ENCODE measurements at regions not wholly inside any gene's neighbourhood (a gene's known extent, or its start where the extent isn't known, plus 50 kb on each side); places are given as distances from the start of the nearest gene placed in this dataset.

DNA sequence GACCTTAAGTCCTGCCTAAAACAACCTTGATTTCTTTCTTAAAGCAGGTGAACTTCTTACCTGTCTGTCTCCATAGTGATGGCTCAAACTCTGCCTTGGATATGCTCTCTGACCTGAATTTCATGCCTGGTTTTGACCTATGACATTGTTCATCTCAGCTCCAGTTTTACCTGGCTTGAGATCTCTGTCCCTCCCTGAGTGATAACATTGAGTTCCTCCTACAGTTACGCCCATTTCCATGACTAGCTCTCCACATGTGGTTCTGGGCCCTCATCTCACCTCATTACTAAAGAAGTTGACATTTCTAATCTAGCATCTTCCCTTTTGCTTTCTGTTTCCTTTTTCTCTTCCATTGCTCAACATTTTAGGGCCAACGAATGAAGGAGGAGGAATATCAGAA lies 233.1 kb downstream of the HHIPL2 start:
- peaks cover 1% of the 10 kb centered on the region for H3K27me3 ChIP-seq (ENCODE audit: insufficient read depth, low read length)
- H3K27ac ChIP-seq (ENCODE audit: low read depth, low read length): no peak overlapping the region

DNA sequence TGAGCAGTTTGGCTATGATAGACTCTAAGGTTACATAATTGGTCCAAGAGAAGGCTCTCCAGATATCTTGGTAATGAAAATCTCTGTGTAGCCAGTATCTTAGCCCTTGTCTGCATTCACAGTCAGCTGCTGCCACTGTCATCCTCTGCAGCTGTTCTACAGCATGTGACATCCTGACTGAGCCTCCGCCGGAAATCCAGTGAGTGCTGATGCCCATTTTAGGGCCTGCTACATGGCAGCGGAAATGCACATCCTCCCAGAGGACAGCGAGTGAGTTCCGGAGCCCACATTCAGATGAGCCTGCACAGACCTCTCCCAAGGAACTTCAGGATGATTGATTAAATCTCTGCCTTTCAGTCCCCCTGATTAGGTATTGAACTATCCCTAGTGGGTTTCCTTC lies 237.1 kb downstream of the HHIPL2 start:
- H3K36me3 ChIP-seq (ENCODE audit: insufficient read depth, low read length): no peaks in the 10 kb centered on the region
- no peak overlapping the region for H2AFZ ChIP-seq (ENCODE audit: low read length)
- no peaks in the 10 kb centered on the region for H3K9me3 ChIP-seq (ENCODE audit: low read depth, low read length)
- H3K79me2 ChIP-seq (ENCODE audit: insufficient read depth, low read length): no peaks in the 10 kb centered on the region
- DNase-seq (ENCODE audit: insufficient read length, low spot score, missing footprints): no peak
- no peak overlapping the region for H3K27ac ChIP-seq (ENCODE audit: low read depth, low read length)
- H3K4me1 ChIP-seq (ENCODE audit: insufficient read depth, low read length): no peaks in the 10 kb centered on the region
- no peak overlapping the region for H3K4me3 ChIP-seq (ENCODE audit: insufficient read depth, low read length)
- TF ChIP-seq, protein P1, sequence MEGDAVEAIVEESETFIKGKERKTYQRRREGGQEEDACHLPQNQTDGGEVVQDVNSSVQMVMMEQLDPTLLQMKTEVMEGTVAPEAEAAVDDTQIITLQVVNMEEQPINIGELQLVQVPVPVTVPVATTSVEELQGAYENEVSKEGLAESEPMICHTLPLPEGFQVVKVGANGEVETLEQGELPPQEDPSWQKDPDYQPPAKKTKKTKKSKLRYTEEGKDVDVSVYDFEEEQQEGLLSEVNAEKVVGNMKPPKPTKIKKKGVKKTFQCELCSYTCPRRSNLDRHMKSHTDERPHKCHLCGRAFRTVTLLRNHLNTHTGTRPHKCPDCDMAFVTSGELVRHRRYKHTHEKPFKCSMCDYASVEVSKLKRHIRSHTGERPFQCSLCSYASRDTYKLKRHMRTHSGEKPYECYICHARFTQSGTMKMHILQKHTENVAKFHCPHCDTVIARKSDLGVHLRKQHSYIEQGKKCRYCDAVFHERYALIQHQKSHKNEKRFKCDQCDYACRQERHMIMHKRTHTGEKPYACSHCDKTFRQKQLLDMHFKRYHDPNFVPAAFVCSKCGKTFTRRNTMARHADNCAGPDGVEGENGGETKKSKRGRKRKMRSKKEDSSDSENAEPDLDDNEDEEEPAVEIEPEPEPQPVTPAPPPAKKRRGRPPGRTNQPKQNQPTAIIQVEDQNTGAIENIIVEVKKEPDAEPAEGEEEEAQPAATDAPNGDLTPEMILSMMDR (IDR thresholded peaks at IDR 0.05; ENCODE audit: extremely low read depth, low read depth, low read length): no peak
- H3K4me2 ChIP-seq (ENCODE audit: insufficient read depth, low read length): no peak overlapping the region
- H4K20me1 ChIP-seq (ENCODE audit: insufficient read depth, low read length): no peaks in the 10 kb centered on the region
- no peaks in the 10 kb centered on the region for H3K27me3 ChIP-seq (ENCODE audit: insufficient read depth, low read length)

More for the DNA sequence above, 233.1 kb downstream of the HHIPL2 start:
- H3K9me3 ChIP-seq (ENCODE audit: low read depth, low read length): no peaks in the 10 kb centered on the region
- no peaks in the 10 kb centered on the region for H3K79me2 ChIP-seq (ENCODE audit: insufficient read depth, low read length)
- H4K20me1 ChIP-seq (ENCODE audit: insufficient read depth, low read length): no peaks in the 10 kb centered on the region
- H3K36me3 ChIP-seq (ENCODE audit: insufficient read depth, low read length): no peaks in the 10 kb centered on the region
- DNase-seq (ENCODE audit: insufficient read length, low spot score, missing footprints): no peak
- H3K4me1 ChIP-seq (ENCODE audit: insufficient read depth, low read length): no peaks in the 10 kb centered on the region
- no peak overlapping the region for H3K4me3 ChIP-seq (ENCODE audit: insufficient read depth, low read length)
- no peak overlapping the region for H2AFZ ChIP-seq (ENCODE audit: low read length)
- no peak overlapping the region for H3K4me2 ChIP-seq (ENCODE audit: insufficient read depth, low read length)
- TF ChIP-seq, protein P1 (IDR thresholded peaks at IDR 0.05; ENCODE audit: extremely low read depth, low read depth, low read length): no peak

DNA sequence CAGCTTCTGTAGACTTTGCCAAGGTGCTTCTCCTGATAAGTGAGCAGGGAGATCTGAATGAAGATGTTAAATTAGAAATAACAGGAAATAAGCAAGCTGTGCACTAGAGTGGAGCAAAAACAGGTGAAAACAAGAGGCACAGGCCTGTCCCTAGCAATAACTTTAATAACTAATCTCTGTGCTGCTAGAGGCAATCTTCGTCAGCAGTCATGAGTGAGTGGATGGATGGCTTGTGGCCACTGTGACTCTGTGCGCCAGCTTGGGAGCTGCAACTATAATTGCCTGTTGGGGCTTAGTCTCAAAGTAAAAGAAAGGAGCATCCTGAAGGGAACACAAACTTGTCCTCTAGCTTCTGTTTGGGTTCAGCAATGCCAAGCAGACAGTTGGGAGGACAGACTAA lies 240.3 kb downstream of the HHIPL2 start:
- Histone ChIP-seq H3K9me3 (ENCODE audit: low read depth, low read length) (no peaks in the 10 kb centered on the region), H4K20me1 (ENCODE audit: insufficient read depth, low read length) (no peaks in the 10 kb centered on the region), H3K4me2 (ENCODE audit: insufficient read depth, low read length) (no peak overlapping the region), H3K27me3 (ENCODE audit: insufficient read depth, low read length) (no peaks in the 10 kb centered on the region), H3K4me1 (ENCODE audit: insufficient read depth, low read length) (no peaks in the 10 kb centered on the region), H3K4me3 (ENCODE audit: insufficient read depth, low read length) (no peak overlapping the region), H3K36me3 (ENCODE audit: insufficient read depth, low read length) (no peaks in the 10 kb centered on the region), H3K27ac (ENCODE audit: low read depth, low read length) (no peak overlapping the region), H2AFZ (ENCODE audit: low read length) (no peak overlapping the region), H3K79me2 (ENCODE audit: insufficient read depth, low read length) (no peaks in the 10 kb centered on the region)
- TF ChIP-seq, protein P1 (IDR thresholded peaks at IDR 0.05; ENCODE audit: extremely low read depth, low read depth, low read length): no peak
- DNase-seq (ENCODE audit: insufficient read length, low spot score, missing footprints): no peak

DNA sequence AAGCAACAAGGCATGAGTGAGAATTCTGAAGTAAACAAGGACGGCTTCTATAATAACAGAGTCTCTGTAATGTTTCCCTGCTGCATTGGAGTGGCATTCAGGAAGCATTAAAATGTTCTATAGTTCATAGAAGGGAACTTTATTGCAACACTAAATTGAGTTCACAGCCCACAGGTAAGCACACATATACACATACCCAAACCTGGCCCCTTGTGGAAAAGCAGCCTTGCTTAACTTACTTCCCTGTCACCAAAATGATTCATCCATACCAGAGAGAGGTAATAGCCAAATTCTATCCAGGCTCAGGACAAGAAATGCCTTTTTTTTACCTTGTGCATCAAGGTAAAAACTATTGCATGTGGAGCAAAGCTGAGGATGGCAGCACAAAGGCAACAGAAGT lies 241.4 kb downstream of the HHIPL2 start:
- Histone ChIP-seq H3K4me2 (ENCODE audit: insufficient read depth, low read length) (no peak overlapping the region), H3K4me1 (ENCODE audit: insufficient read depth, low read length) (no peaks in the 10 kb centered on the region), H3K4me3 (ENCODE audit: insufficient read depth, low read length) (no peak overlapping the region), H3K27ac (ENCODE audit: low read depth, low read length) (no peak overlapping the region), H2AFZ (ENCODE audit: low read length) (no peak overlapping the region), H3K27me3 (ENCODE audit: insufficient read depth, low read length) (no peaks in the 10 kb centered on the region), H3K36me3 (ENCODE audit: insufficient read depth, low read length) (no peaks in the 10 kb centered on the region), H4K20me1 (ENCODE audit: insufficient read depth, low read length) (no peaks in the 10 kb centered on the region), H3K79me2 (ENCODE audit: insufficient read depth, low read length) (no peaks in the 10 kb centered on the region), H3K9me3 (ENCODE audit: low read depth, low read length) (no peaks in the 10 kb centered on the region)
- TF ChIP-seq, protein P1 (IDR thresholded peaks at IDR 0.05; ENCODE audit: extremely low read depth, low read depth, low read length): no peak
- no peak for DNase-seq (ENCODE audit: insufficient read length, low spot score, missing footprints)
